ENCODE measurements at regions not wholly inside any gene's neighbourhood (a gene's known extent, or its start where the extent isn't known, plus 50 kb on each side); places are given as distances from the start of the nearest gene placed in this dataset.

GRCh38 chr3:124207873-124208485 lies 216.1 kb upstream of the ROPN1 start:
- no peak for TF ChIP-seq ZNF274 (IDR thresholded peaks at IDR 0.05; ENCODE audit: low read depth, low read length)
- no peak for TF ChIP-seq SUZ12 (IDR thresholded peaks at IDR 0.05; ENCODE audit: extremely low read depth, insufficient read depth, insufficient read length)
